ENCODE measurements at regions not wholly inside any gene's neighbourhood (a gene's known extent, or its start where the extent isn't known, plus 50 kb on each side); places are given as distances from the start of the nearest gene placed in this dataset.
"Not testable (repeated sequence)": the region's sequence is repeated elsewhere in the genome, so short reads cannot be mapped to it uniquely, and the experiment has no call there.

- ATAC-seq (no peak), DNase-seq (ENCODE audit: missing footprints) (no peak)
- intact Hi-C loops (cut with DNase I): no loop called here
Measured at GRCh38 chr14:55762595-55763232, 182.7 kb downstream of the KTN1 start.

- DNase-seq (ENCODE audit: missing footprints): no peak
- intact Hi-C loops (cut with DNase I): no loop called here
- ATAC-seq: no peak
Measured at GRCh38 chr14:55764784-55765183, 184.8 kb downstream of the KTN1 start.

GRCh38 chr14:55766071-55766470 lies 186.1 kb downstream of the KTN1 start:
- no peak for DNase-seq (ENCODE audit: missing footprints)
- intact Hi-C loops (cut with DNase I): no loop called here
- ATAC-seq: no peak

- ATAC-seq: no peak
- intact Hi-C loops (cut with DNase I): no loop called here
- no peak for DNase-seq (ENCODE audit: missing footprints)
Measured at GRCh38 chr14:55767286-55767685, 187.3 kb downstream of the KTN1 start.

GRCh38 chr14:55769877-55770276 lies 189.9 kb downstream of the KTN1 start:
- ATAC-seq: no peak
- intact Hi-C loops (cut with DNase I): no loop called here
- DNase-seq (ENCODE audit: missing footprints): no peak

- peak; percentile 64 for ATAC-seq
- intact Hi-C loops (cut with DNase I): no loop called here
- DNase-seq (ENCODE audit: missing footprints): no peak
Measured at GRCh38 chr14:55771242-55771981, 191.4 kb downstream of the KTN1 start.

GRCh38 chr14:55772486-55772885 lies 192.5 kb downstream of the KTN1 start:
- DNase-seq (ENCODE audit: missing footprints) (no peak), ATAC-seq (no peak)
- intact Hi-C loops (cut with DNase I): no loop called here

- intact Hi-C loops (cut with DNase I): no loop called here
- ATAC-seq: no peak
Measured at GRCh38 chr14:55773312-55773711, 193.3 kb downstream of the KTN1 start.

GRCh38 chr14:55773984-55774545 lies 194.1 kb downstream of the KTN1 start:
- intact Hi-C loops (cut with DNase I): no loop called here
- no peak for ATAC-seq
- no peak for DNase-seq (ENCODE audit: missing footprints)

More at GRCh38 chr14:55773312-55773711, 193.3 kb downstream of the KTN1 start:
- no peak for DNase-seq (ENCODE audit: missing footprints)

GRCh38 chr14:55777877-55778276 lies 197.9 kb downstream of the KTN1 start:
- DNase-seq (ENCODE audit: missing footprints) (no peak), ATAC-seq (no peak)
- intact Hi-C loops (cut with DNase I): no loop called here

- intact Hi-C loops (cut with DNase I): no loop called here
- DNase-seq (ENCODE audit: missing footprints) (no peak), ATAC-seq (peak; percentile 91)
Measured at GRCh38 chr14:55780156-55780946, 200.3 kb downstream of the KTN1 start.

- DNase-seq (ENCODE audit: missing footprints): no peak
- intact Hi-C loops (cut with DNase I): no loop called here
- no peak for ATAC-seq
Measured at GRCh38 chr14:55781046-55781445, 201.0 kb downstream of the KTN1 start.

- no peak for DNase-seq (ENCODE audit: missing footprints)
- intact Hi-C loops (cut with DNase I): no loop called here
- ATAC-seq: no peak
Measured at GRCh38 chr14:55782166-55782565, 202.2 kb downstream of the KTN1 start.

- intact Hi-C loops (cut with DNase I): no loop called here
- DNase-seq (ENCODE audit: missing footprints): no peak
- no peak for ATAC-seq
Measured at GRCh38 chr14:55789406-55789805, 209.4 kb downstream of the KTN1 start.

- no peak for ATAC-seq
- intact Hi-C loops (cut with DNase I): no loop called here
Measured at GRCh38 chr14:55794655-55795595, 214.9 kb downstream of the KTN1 start.

GRCh38 chr14:55796513-55796912 lies 216.5 kb downstream of the KTN1 start:
- ATAC-seq; intact Hi-C loops (cut with DNase I); DNase-seq (ENCODE audit: missing footprints): not testable (repeated sequence)

More at GRCh38 chr14:55794655-55795595, 214.9 kb downstream of the KTN1 start:
- no peak for DNase-seq (ENCODE audit: missing footprints)

GRCh38 chr14:55798406-55798805 lies 218.4 kb downstream of the KTN1 start:
- intact Hi-C loops (cut with DNase I): no loop called here
- no peak for ATAC-seq
- DNase-seq (ENCODE audit: missing footprints): no peak

GRCh38 chr14:55799508-55800095 lies 219.6 kb downstream of the KTN1 start:
- intact Hi-C loops (cut with DNase I): no loop called here
- no peak for ATAC-seq

More at GRCh38 chr14:55799508-55800095, 219.6 kb downstream of the KTN1 start:
- no peak for DNase-seq (ENCODE audit: missing footprints)

Data from Right ventricle myocardium inferior (tissue), 1 donor.